CD4-positive, alpha-beta T cell (primary cell): ENCODE measurements at regions not wholly inside any gene's neighbourhood (a gene's known extent, or its start where the extent isn't known, plus 50 kb on each side); places are given as distances from the start of the nearest gene placed in this dataset.

Experiments
- ATAC-seq: fragments of 200-7000 bp; cut with Tn5 transposase; one replicate; pipeline ENCODE4 v1.10.0; 2022; ENCODE audit warnings: mild to moderate bottlenecking; ENCODE audit not compliant: poor library complexity
- CTCF ChIA-PET: fragments of 350-600 bp; sonication (Branson Sonifier 250); formaldehyde crosslinking; loops from one replicate; lab custom pipeline; 2021; ENCODE audit warnings: antibody characterized with exemption, inconsistent platforms; lab: Charles Lee
- POLR2A ChIA-PET: fragments of 350-600 bp; sonication (Branson Sonifier 250); formaldehyde crosslinking; loops from one replicate; lab custom pipeline; 2021; ENCODE audit warnings: antibody characterized with exemption, inconsistent platforms; lab: Charles Lee
- DNase-seq, 14 experiments: peaks; one replicate each; pipeline ENCODE4 v3.0.0-alpha.2; 2013 to 2020; ENCODE audit warnings: mixed read lengths in 2 of 14
- H3K27ac ChIP-seq, 2 donors: one replicate each; pipeline versions ENCODE4 v1.5.1 to v1.7.0; 2013; ENCODE audit warnings: low read length in 2 of 2, low read depth in 1 of 2, mild to moderate bottlenecking in 1 of 2
- H3K27me3 ChIP-seq, 2 experiments: 1 replicate in 1 of 2; 2 replicates in 1 of 2; pipeline versions ENCODE4 v1.6.1 to v1.7.0; 2013; ENCODE audit warnings: low read length in 2 of 2, control low read depth in 1 of 2, mild to moderate bottlenecking in 1 of 2, moderate library complexity in 1 of 2; ENCODE audit not compliant: insufficient read depth in 2 of 2, control insufficient read depth in 1 of 2
- H3K36me3 ChIP-seq: one replicate; pipeline ENCODE4 v1.6.1; 2013; ENCODE audit warnings: low read length, control low read depth; ENCODE audit not compliant: insufficient read depth
- H3K4me1 ChIP-seq: one replicate; pipeline ENCODE4 v1.6.1; 2013; ENCODE audit warnings: low read length, control low read depth; ENCODE audit not compliant: insufficient read depth
- H3K4me3 ChIP-seq: one replicate; pipeline ENCODE4 v1.5.1; 2013; ENCODE audit warnings: mild to moderate bottlenecking, low read length, moderate library complexity
- H3K9me3 ChIP-seq, 2 experiments: 1 replicate in 1 of 2; 2 replicates in 1 of 2; pipeline versions ENCODE4 v1.6.1 to v1.7.0; 2013; ENCODE audit warnings: low read length in 2 of 2, mild to moderate bottlenecking in 2 of 2, control low read depth in 1 of 2, moderate library complexity in 1 of 2; ENCODE audit not compliant: control insufficient read depth in 1 of 2, insufficient read depth in 1 of 2
- H3K27ac Mint-ChIP-seq: one replicate; pipeline ENCODE4 v1.8.0; 2020; ENCODE audit warnings: mixed read lengths
- H3K27me3 Mint-ChIP-seq: one replicate; pipeline ENCODE4 v1.8.0; 2021; ENCODE audit warnings: mixed read lengths
- H3K36me3 Mint-ChIP-seq: one replicate; pipeline ENCODE4 v1.8.0; 2021; ENCODE audit warnings: low read depth, mixed read lengths
- H3K4me1 Mint-ChIP-seq: one replicate; pipeline ENCODE4 v1.8.0; 2021; ENCODE audit warnings: low read depth, mixed read lengths
- H3K4me3 Mint-ChIP-seq: one replicate; pipeline ENCODE4 v1.8.0; 2020; ENCODE audit warnings: mild to moderate bottlenecking, mixed read lengths
- H3K9me3 Mint-ChIP-seq: one replicate; pipeline ENCODE4 v1.8.0; 2020; ENCODE audit warnings: mixed read lengths
- intact Hi-C, 2 experiments: fragments of 100-400 bp; cut with DNase I in 1 of 2; cut with micrococcal nuclease in 1 of 2; formaldehyde crosslinking; loops; one replicate each; pipeline versions ENCODE4 v1.15.1 to v1.9.0; 2023 to 2025; cut with DNase I, micrococcal nuclease
- TF ChIP-seq, protein P1 (sequence below): fragments of 200-600 bp; IDR thresholded peaks from one replicate; pipeline ENCODE4 v1.8.0; 2022; ENCODE audit warnings: antibody characterized with exemption, mild to moderate bottlenecking

DNA sequence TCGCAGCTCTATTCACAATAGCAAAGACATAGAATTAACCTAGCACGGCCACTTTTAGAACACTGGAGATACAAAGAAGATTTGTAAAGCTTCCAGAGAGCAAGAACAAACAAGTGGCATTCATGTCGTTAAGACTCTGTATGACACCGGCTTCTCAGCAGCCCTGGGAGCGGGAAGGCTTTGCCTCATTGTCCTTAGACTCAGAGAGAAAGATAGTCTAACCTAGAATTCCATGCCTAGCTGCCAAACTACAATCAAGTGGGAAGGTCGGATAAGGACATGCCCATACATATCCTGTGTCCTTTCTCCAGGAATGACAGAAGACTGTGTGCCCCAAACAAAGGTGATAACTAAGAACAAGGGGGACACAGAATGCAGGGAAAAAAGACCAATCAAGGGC lies 1038.3 kb downstream of the BCL11B start:
- no peak overlapping the region for H3K27ac Mint-ChIP-seq
- intact Hi-C loops = no loop called here
- H3K36me3 Mint-ChIP-seq = no peaks in the 10 kb centered on the region
- no peaks in the 10 kb centered on the region for H3K27me3 ChIP-seq
- H3K4me1 Mint-ChIP-seq = peaks cover 72% of the 10 kb centered on the region
- H3K4me3 ChIP-seq = no peak overlapping the region
- H3K4me3 Mint-ChIP-seq = no peak overlapping the region
- DNase-seq = no peak
- no peak for ATAC-seq
- no peak overlapping the region for H3K27ac ChIP-seq
- no peaks in the 10 kb centered on the region for H3K36me3 ChIP-seq
- ChIA-PET POLR2A (interaction anchor here (1.0 kb wide), 1 partner anchor 12 kb away, joined by 3 read pairs; no protein-coding TSS in a partner anchor), CTCF (no interaction called here)
- H3K9me3 Mint-ChIP-seq = peaks cover 2% of the 10 kb centered on the region
- no peaks in the 10 kb centered on the region for H3K9me3 ChIP-seq
- TF ChIP-seq, protein P1, sequence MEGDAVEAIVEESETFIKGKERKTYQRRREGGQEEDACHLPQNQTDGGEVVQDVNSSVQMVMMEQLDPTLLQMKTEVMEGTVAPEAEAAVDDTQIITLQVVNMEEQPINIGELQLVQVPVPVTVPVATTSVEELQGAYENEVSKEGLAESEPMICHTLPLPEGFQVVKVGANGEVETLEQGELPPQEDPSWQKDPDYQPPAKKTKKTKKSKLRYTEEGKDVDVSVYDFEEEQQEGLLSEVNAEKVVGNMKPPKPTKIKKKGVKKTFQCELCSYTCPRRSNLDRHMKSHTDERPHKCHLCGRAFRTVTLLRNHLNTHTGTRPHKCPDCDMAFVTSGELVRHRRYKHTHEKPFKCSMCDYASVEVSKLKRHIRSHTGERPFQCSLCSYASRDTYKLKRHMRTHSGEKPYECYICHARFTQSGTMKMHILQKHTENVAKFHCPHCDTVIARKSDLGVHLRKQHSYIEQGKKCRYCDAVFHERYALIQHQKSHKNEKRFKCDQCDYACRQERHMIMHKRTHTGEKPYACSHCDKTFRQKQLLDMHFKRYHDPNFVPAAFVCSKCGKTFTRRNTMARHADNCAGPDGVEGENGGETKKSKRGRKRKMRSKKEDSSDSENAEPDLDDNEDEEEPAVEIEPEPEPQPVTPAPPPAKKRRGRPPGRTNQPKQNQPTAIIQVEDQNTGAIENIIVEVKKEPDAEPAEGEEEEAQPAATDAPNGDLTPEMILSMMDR = no peak
- peaks cover 44% of the 10 kb centered on the region for H3K4me1 ChIP-seq
- no peaks in the 10 kb centered on the region for H3K27me3 Mint-ChIP-seq

DNA sequence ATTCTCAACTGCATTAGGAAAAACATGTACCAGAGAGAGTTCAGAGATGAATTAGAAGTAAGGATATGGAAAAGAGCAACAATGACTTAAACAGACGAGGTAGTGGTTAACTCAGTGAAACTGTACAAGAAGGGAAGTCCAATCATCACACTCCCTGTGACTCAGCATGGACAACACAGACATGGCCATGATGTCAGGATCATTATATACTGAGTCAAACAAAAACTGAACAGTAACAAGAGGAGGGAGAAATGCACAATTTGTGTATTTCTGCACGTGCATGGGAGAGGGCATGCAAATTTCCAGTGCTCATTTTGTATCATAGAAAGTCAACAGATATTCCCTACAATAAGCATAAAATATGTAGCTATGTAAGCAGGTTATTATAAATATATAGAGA lies 1037.8 kb downstream of the BCL11B start:
- H3K27ac Mint-ChIP-seq = no peak overlapping the region
- H3K36me3 Mint-ChIP-seq = no peaks in the 10 kb centered on the region
- intact Hi-C loops = no loop called here
- DNase-seq (no peak), ATAC-seq (no peak)
- CTCF ChIA-PET = no interaction called here
- no peak overlapping the region for H3K27ac ChIP-seq
- H3K4me3 Mint-ChIP-seq = no peak overlapping the region
- peaks cover 39% of the 10 kb centered on the region for H3K4me1 ChIP-seq
- H3K36me3 ChIP-seq = no peaks in the 10 kb centered on the region
- peaks cover 2% of the 10 kb centered on the region for H3K9me3 Mint-ChIP-seq
- H3K27me3 ChIP-seq = no peaks in the 10 kb centered on the region
- TF ChIP-seq, protein P1 = no peak
- H3K4me1 Mint-ChIP-seq = peaks cover 74% of the 10 kb centered on the region
- H3K9me3 ChIP-seq = no peaks in the 10 kb centered on the region
- H3K4me3 ChIP-seq = no peak overlapping the region
- H3K27me3 Mint-ChIP-seq = no peaks in the 10 kb centered on the region
- POLR2A ChIA-PET = interaction anchor here (1.0 to 1.4 kb wide), 2 partner anchors 12 to 1038 kb away, joined by 3 read pairs; partner anchors contain the start of gene BCL11B

DNA sequence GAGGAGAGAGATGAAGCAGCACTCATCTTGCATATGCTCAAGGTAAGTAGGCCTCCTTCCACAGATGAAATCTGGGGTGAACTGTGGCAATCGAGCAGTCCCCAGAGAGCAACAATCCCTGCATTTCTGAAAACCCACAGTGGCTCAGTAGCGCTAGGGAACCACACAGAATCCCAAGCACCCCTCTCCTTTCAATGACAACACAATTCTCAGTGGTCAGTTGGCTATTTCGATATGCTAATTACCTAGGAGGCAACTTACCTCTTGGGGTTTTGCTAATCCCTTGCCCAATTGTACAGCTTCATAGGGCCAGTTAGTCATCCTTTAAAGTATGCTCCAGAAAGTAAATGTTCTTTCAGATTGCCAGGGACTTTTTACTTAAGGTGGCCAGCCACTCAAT lies 1035.7 kb downstream of the BCL11B start:
- ChIA-PET POLR2A (no interaction called here), CTCF (interaction anchor here (1.7 kb wide), 1 partner anchor 12 kb away, joined by 4 read pairs; no protein-coding TSS in a partner anchor)
- no peaks in the 10 kb centered on the region for H3K9me3 ChIP-seq
- Mint-ChIP-seq H3K27me3 (no peaks in the 10 kb centered on the region), H3K36me3 (no peaks in the 10 kb centered on the region), H3K9me3 (peaks cover 2% of the 10 kb centered on the region), H3K27ac (no peak overlapping the region), H3K4me3 (no peak overlapping the region), H3K4me1 (peaks cover 65% of the 10 kb centered on the region)
- H3K4me1 ChIP-seq = peaks cover 18% of the 10 kb centered on the region
- H3K4me3 ChIP-seq = no peak overlapping the region
- H3K36me3 ChIP-seq = no peaks in the 10 kb centered on the region
- ATAC-seq = no peak
- H3K27me3 ChIP-seq = no peaks in the 10 kb centered on the region
- intact Hi-C loops = no loop called here
- H3K27ac ChIP-seq = no peak overlapping the region
- TF ChIP-seq, protein P1 = no peak
- no peak for DNase-seq
